ENCODE measurements at regions not wholly inside any gene's neighbourhood (a gene's known extent, or its start where the extent isn't known, plus 50 kb on each side); places are given as distances from the start of the nearest gene placed in this dataset.

- H3K9me3 ChIP-seq (ENCODE audit: control insufficient read depth, insufficient read depth, low read length) = no peaks in the 10 kb centered on the region
- no peak overlapping the region for H2BK5ac ChIP-seq (ENCODE audit: low read depth, low read length, poor library complexity, severe bottlenecking)
- H3K23ac ChIP-seq (ENCODE audit: low read depth, low read length) = no peak overlapping the region
- H3K9ac ChIP-seq (ENCODE audit: low read depth, low read length) = no peak overlapping the region
- no peak overlapping the region for H2BK120ac ChIP-seq (ENCODE audit: low read depth, low read length)
- H2AK9ac ChIP-seq (replicated peaks; ENCODE audit: low read depth, low read length, poor library complexity) = no peak overlapping the region
- no peak overlapping the region for H4K91ac ChIP-seq (ENCODE audit: insufficient read depth, low read depth, low read length)
- ATAC-seq (ENCODE audit: low read depth) = no peak
- ChIA-PET POLR2A (ENCODE audit: unreplicated experiment) (no interaction called here), CTCF (interaction anchor here (0.8 kb wide), 1 partner anchor 17 kb away, joined by 3 read pairs; no protein-coding TSS in a partner anchor)
- no peak overlapping the region for H2AK5ac ChIP-seq (ENCODE audit: low read depth, low read length)
- no peak overlapping the region for H3K27ac ChIP-seq (ENCODE audit: insufficient read depth, low read length)
- intact Hi-C loops (cut with micrococcal nuclease) = no loop called here
- no peak overlapping the region for H3K56ac ChIP-seq (ENCODE audit: extremely low read depth, insufficient read depth, low read length)
- H3K4ac ChIP-seq (ENCODE audit: low read depth, low read length) = no peak overlapping the region
- H2BK15ac ChIP-seq (ENCODE audit: low read depth, low read length) = no peak overlapping the region
- no TSS peak for BruUV-seq (replicated peaks)
- H3K14ac ChIP-seq (replicated peaks; ENCODE audit: low read depth, low read length) = no peak overlapping the region
- no peaks in the 10 kb centered on the region; the same call in none of the 2 replicates for H3K9me1 ChIP-seq (ENCODE audit: insufficient read depth, low read length)
- no peak overlapping the region for H3K4me2 ChIP-seq (ENCODE audit: low read depth, low read length)
- no peak overlapping the region for H2BK20ac ChIP-seq (ENCODE audit: low read depth, low read length)
- H4K5ac ChIP-seq (ENCODE audit: low read depth, low read length) = no peak overlapping the region
- peaks cover 6% of the 10 kb centered on the region; the same call in 1 of the 2 replicates for H3K4me1 ChIP-seq (ENCODE audit: control insufficient read depth, insufficient read depth, low read length)
- H3K27me3 ChIP-seq (ENCODE audit: control insufficient read depth, insufficient read depth, low read length) = no peaks in the 10 kb centered on the region; the same call in 1 of the 2 replicates
- H2AFZ ChIP-seq (replicated peaks; ENCODE audit: low read length, poor library complexity) = no peak overlapping the region
- H4K20me1 ChIP-seq (ENCODE audit: insufficient read depth, low read length) = no peaks in the 10 kb centered on the region
- TF ChIP-seq POLR2A (IDR thresholded peaks at IDR 0.05; ENCODE audit: low read depth, low read length) (no peak), RAD21 (IDR thresholded peaks at IDR 0.05; ENCODE audit: low read length) (no peak), RFX5 (IDR thresholded peaks at IDR 0.05; ENCODE audit: low read depth, low read length) (no peak), ELK1 (IDR thresholded peaks at IDR 0.05; ENCODE audit: borderline replicate concordance, low read depth, low read length) (no peak), RCOR1 (IDR thresholded peaks at IDR 0.05; ENCODE audit: insufficient replicate concordance, low read length) (no peak), MXI1 (IDR thresholded peaks at IDR 0.05; ENCODE audit: borderline replicate concordance, low read depth, low read length) (no peak), SMC3 (IDR thresholded peaks at IDR 0.05; ENCODE audit: low read depth, low read length) (no peak), FOS (IDR thresholded peaks at IDR 0.05; ENCODE audit: low read depth, low read length) (no peak), MAZ (IDR thresholded peaks at IDR 0.05; ENCODE audit: borderline replicate concordance, low read depth, low read length) (no peak), BHLHE40 (IDR thresholded peaks at IDR 0.05; ENCODE audit: low read depth, low read length) (no peak), CHD1 (IDR thresholded peaks at IDR 0.05; ENCODE audit: low read depth, low read length) (no peak), USF2 (IDR thresholded peaks at IDR 0.05; ENCODE audit: low read depth, low read length) (no peak)
- dilution Hi-C loops (cut with HindIII; ENCODE audit: low sequenced_read_pairs, unreplicated experiment) = no loop called here
- WGBS, 2 experiments (ENCODE audit: extremely low coverage in 2 of 2, insufficient read length in 1 of 2) = 100% methylated on average over 1 of the region's 4 CpGs; no CpG with 5 or more reads in 1 of the 2 experiments
- no peaks in the 10 kb centered on the region for H3K36me3 ChIP-seq (ENCODE audit: control insufficient read depth, insufficient read depth, low read length)
- in situ Hi-C loops (cut with MboI; ENCODE audit: low sequenced_read_pairs) = no loop called here
- H4K8ac ChIP-seq (ENCODE audit: low read depth in 2 of 2, low read length in 2 of 2) = no peak overlapping the region
- DNase-seq = no peak
- H3K18ac ChIP-seq (ENCODE audit: low read depth, low read length) = no peak overlapping the region
- no peaks in the 10 kb centered on the region for H3K79me1 ChIP-seq (ENCODE audit: low read depth in 1 of 2, low read length in 2 of 2)
- no peak overlapping the region for H3K4me3 ChIP-seq (ENCODE audit: insufficient read depth, low read depth, low read length)
These were observed 324.7 kb upstream of the JAG1 start for GRCh38 chr20:10998476-10998875.
